IMR-90 (cell line): ENCODE measurements at regions not wholly inside any gene's neighbourhood (a gene's known extent, or its start where the extent isn't known, plus 50 kb on each side); places are given as distances from the start of the nearest gene placed in this dataset.

Experiments used
- BHLHE40 ChIP-seq: fragments of 150-350 bp; IDR thresholded peaks from 2 replicates; pipeline ENCODE4 v1.6.1; 2016; ENCODE audit warnings: mild to moderate bottlenecking, low read depth, low read length
- CEBPB ChIP-seq: IDR thresholded peaks from 2 replicates; pipeline ENCODE4 v1.6.1; 2012; ENCODE audit warnings: low read depth, low read length, improper control_type of control experiment
- CHD1 ChIP-seq: IDR thresholded peaks from 2 replicates; pipeline ENCODE4 v1.6.1; 2012; ENCODE audit warnings: low read depth, low read length, improper control_type of control experiment
- CTCF ChIP-seq: conservative IDR thresholded peaks from 2 replicates; pipeline ENCODE4 v1.5.1; 2012; ENCODE audit warnings: mild to moderate bottlenecking, low read depth, low read length, improper control_type of control experiment
- ELK1 ChIP-seq: fragments of 150-350 bp; IDR thresholded peaks from 2 replicates; pipeline ENCODE4 v1.6.1; 2016; ENCODE audit warnings: low read depth, mild to moderate bottlenecking, low read length, moderate library complexity, borderline replicate concordance
- MAFK ChIP-seq: IDR thresholded peaks from 2 replicates; pipeline ENCODE4 v1.6.1; 2012; ENCODE audit warnings: low read depth, low read length, improper control_type of control experiment
- MAZ ChIP-seq: IDR thresholded peaks from 2 replicates; pipeline ENCODE4 v1.6.1; 2012; ENCODE audit warnings: low read depth, mild to moderate bottlenecking, low read length, improper control_type of control experiment, moderate library complexity, borderline replicate concordance
- MXI1 ChIP-seq: IDR thresholded peaks from 2 replicates; pipeline ENCODE4 v1.6.1; 2012; ENCODE audit warnings: low read depth, mild to moderate bottlenecking, low read length, moderate library complexity, borderline replicate concordance
- POLR2A ChIP-seq: IDR thresholded peaks from 2 replicates; pipeline ENCODE4 v1.6.1; 2012; ENCODE audit warnings: mild to moderate bottlenecking, low read depth, low read length
- RAD21 ChIP-seq: IDR thresholded peaks from 2 replicates; pipeline ENCODE4 v1.6.1; 2012; ENCODE audit warnings: low read length, improper control_type of control experiment
- RCOR1 ChIP-seq: IDR thresholded peaks from 2 replicates; pipeline ENCODE4 v1.6.1; 2012; ENCODE audit warnings: mild to moderate bottlenecking, low read length, improper control_type of control experiment; ENCODE audit not compliant: insufficient replicate concordance
- RFX5 ChIP-seq: IDR thresholded peaks from 2 replicates; pipeline ENCODE4 v1.8.0; 2012; ENCODE audit warnings: low read depth, mild to moderate bottlenecking, low read length, moderate library complexity
- SMC3 ChIP-seq: fragments of 150-350 bp; IDR thresholded peaks from 2 replicates; pipeline ENCODE4 v1.6.1; 2016; ENCODE audit warnings: low read depth, mild to moderate bottlenecking, antibody characterized with exemption, low read length, moderate library complexity
- USF2 ChIP-seq: fragments of 150-350 bp; IDR thresholded peaks from 2 replicates; pipeline ENCODE4 v1.6.1; 2017; ENCODE audit warnings: mild to moderate bottlenecking, antibody characterized with exemption, low read length, low read depth

- TF ChIP-seq CTCF (no peak), MAFK (no peak), BHLHE40 (no peak), POLR2A (no peak), CEBPB (peak; percentile 43; the same call in 1 of the 2 replicates), SMC3 (no peak), MXI1 (no peak), ELK1 (no peak), USF2 (no peak), RAD21 (no peak), RCOR1 (no peak), RFX5 (no peak), CHD1 (no peak), MAZ (no peak)
Measured at GRCh38 chr12:60308366-60308991, 712.6 kb downstream of the SLC16A7 start.
